ENCODE measurements at regions not wholly inside any gene's neighbourhood (a gene's known extent, or its start where the extent isn't known, plus 50 kb on each side); places are given as distances from the start of the nearest gene placed in this dataset.
"Not testable (repeated sequence)": the region's sequence is repeated elsewhere in the genome, so short reads cannot be mapped to it uniquely, and the experiment has no call there.

GRCh38 chr10:30542001-30542894, 87.3 kb downstream of the LYZL2 start:
- no peaks in the 10 kb centered on the region for H3K9me3 ChIP-seq
- peaks cover 4% of the 10 kb centered on the region for H3K4me1 ChIP-seq (ENCODE audit: insufficient read depth)
- no peaks in the 10 kb centered on the region for H3K36me3 ChIP-seq
- no peaks in the 10 kb centered on the region for H3K27me3 ChIP-seq
- DNase-seq: peak in 3 of 5 donors; percentile 33 to 53 (median 33)
- intact Hi-C loops (cut with DNase I): no loop called here
- no peak overlapping the region for H3K4me3 ChIP-seq
- no peak for TF ChIP-seq EP300 (IDR thresholded peaks at IDR 0.05)
- no peak for TF ChIP-seq POLR2A (IDR thresholded peaks at IDR 0.05)
- TF ChIP-seq, protein P1, sequence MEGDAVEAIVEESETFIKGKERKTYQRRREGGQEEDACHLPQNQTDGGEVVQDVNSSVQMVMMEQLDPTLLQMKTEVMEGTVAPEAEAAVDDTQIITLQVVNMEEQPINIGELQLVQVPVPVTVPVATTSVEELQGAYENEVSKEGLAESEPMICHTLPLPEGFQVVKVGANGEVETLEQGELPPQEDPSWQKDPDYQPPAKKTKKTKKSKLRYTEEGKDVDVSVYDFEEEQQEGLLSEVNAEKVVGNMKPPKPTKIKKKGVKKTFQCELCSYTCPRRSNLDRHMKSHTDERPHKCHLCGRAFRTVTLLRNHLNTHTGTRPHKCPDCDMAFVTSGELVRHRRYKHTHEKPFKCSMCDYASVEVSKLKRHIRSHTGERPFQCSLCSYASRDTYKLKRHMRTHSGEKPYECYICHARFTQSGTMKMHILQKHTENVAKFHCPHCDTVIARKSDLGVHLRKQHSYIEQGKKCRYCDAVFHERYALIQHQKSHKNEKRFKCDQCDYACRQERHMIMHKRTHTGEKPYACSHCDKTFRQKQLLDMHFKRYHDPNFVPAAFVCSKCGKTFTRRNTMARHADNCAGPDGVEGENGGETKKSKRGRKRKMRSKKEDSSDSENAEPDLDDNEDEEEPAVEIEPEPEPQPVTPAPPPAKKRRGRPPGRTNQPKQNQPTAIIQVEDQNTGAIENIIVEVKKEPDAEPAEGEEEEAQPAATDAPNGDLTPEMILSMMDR (IDR thresholded peaks at IDR 0.05): no peak
- H3K27ac ChIP-seq: no peak overlapping the region
- WGBS, 3 donors: 46 to 47% (median 47%) methylated on average over 14 of the region's 14 CpGs

DNA sequence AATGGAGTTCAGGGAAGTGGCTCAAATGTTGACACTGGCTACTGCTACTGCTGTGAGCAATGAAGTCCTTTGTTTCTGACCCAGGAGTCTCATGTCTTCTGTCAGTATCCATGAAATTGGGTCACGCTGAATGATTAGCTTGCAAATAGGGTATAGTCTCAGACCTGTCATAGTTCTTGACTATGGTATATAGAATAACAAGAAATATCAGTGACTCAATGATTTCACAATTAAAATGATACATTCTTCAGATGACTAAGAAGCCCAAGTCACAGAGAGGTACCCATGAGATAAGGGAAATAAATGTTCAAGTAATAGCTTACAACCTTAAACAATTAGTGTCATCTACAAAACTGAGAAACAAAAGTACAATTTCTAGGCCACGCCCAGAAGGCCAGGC, 89.3 kb downstream of the LYZL2 start:
- DNase-seq: no peak
- no peaks in the 10 kb centered on the region for H3K27me3 ChIP-seq
- H3K4me1 ChIP-seq (ENCODE audit: insufficient read depth): peaks cover 4% of the 10 kb centered on the region
- WGBS, 3 donors: 70 to 98% (median 80%) methylated on average over 2 of the region's 2 CpGs
- H3K27ac ChIP-seq: no peak overlapping the region
- intact Hi-C loops (cut with DNase I): no loop called here
- H3K4me3 ChIP-seq: no peak overlapping the region
- H3K9me3 ChIP-seq: no peaks in the 10 kb centered on the region
- H3K36me3 ChIP-seq: no peaks in the 10 kb centered on the region
- TF ChIP-seq POLR2A (IDR thresholded peaks at IDR 0.05): no peak
- TF ChIP-seq, protein P1 (IDR thresholded peaks at IDR 0.05): no peak
- TF ChIP-seq EP300 (IDR thresholded peaks at IDR 0.05): no peak

GRCh38 chr10:30538086-30538485, 91.5 kb downstream of the LYZL2 start:
- intact Hi-C loops (cut with DNase I): loop anchor here in 3 of 4 donors (5.0 to 10.0 kb wide), 4 partner anchors 57 to 143 kb away; no protein-coding TSS in a partner anchor

DNA sequence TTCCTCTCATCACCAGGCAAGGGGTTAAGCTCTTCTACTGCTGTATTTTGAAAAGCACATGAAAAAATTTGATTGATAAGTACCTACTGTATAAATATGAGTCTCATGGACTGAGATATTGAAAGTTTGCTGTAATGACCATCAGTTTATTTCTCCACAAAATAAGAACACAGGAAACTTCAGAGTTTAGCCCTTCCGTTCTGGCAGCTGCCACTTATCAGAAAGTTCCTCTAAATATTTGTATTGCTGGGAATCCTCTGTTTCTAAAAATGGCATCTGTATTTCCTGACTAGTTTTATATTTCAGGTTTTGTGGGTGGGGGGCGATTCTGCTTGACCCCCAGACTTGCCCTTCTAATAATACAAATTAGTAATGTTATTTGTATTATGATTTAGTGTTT, 92.0 kb downstream of the LYZL2 start:
- Histone ChIP-seq H3K36me3 (no peaks in the 10 kb centered on the region), H3K27ac (no peak overlapping the region), H3K27me3 (no peaks in the 10 kb centered on the region), H3K9me3 (no peaks in the 10 kb centered on the region), H3K4me1 (ENCODE audit: insufficient read depth) (peaks cover 6% of the 10 kb centered on the region), H3K4me3 (no peak overlapping the region)
- 2 to 19% (median 14%) methylated on average over 2 of the region's 2 CpGs for WGBS, 3 donors
- intact Hi-C loops (cut with DNase I): loop anchor here in 3 of 4 donors (5.0 to 10.0 kb wide), 4 partner anchors 57 to 143 kb away; no protein-coding TSS in a partner anchor
- no peak for TF ChIP-seq POLR2A (IDR thresholded peaks at IDR 0.05)
- TF ChIP-seq EP300 (IDR thresholded peaks at IDR 0.05): no peak
- TF ChIP-seq, protein P1 (IDR thresholded peaks at IDR 0.05): no peak
- DNase-seq: no peak

More at GRCh38 chr10:30538086-30538485, 91.5 kb downstream of the LYZL2 start:
- TF ChIP-seq POLR2A (IDR thresholded peaks at IDR 0.05) (no peak), EP300 (IDR thresholded peaks at IDR 0.05) (no peak)
- TF ChIP-seq, protein P1 (IDR thresholded peaks at IDR 0.05): no peak
- Histone ChIP-seq H3K36me3 (no peaks in the 10 kb centered on the region), H3K4me3 (no peak overlapping the region), H3K27me3 (no peaks in the 10 kb centered on the region), H3K4me1 (ENCODE audit: insufficient read depth) (peaks cover 6% of the 10 kb centered on the region), H3K27ac (no peak overlapping the region), H3K9me3 (no peaks in the 10 kb centered on the region)
- WGBS, 3 donors: 27 to 42% (median 33%) methylated on average over 4 of the region's 4 CpGs
- no peak for DNase-seq

DNA sequence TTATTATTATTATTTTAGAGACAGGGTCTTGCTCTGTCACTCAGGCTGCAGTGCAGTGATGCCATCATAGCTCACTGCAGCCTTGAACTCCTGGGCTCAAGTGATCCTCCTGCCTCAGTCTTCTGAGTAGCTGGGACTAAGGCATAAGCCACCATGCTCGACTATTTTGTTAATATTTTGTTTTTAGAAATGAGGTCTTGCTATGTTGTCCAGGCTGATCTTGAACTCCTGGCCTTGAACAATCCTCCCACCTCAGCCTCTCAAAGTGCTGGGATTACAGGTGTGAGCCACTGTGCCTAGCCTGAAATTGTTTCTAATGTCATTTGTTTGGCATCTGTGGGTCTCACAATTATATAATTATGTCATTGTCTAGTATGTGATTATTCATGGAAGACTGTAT, 92.4 kb downstream of the LYZL2 start:
- not testable (repeated sequence) for H3K9me3 ChIP-seq; H3K27me3 ChIP-seq; H3K36me3 ChIP-seq; H3K4me1 ChIP-seq (ENCODE audit: insufficient read depth); H3K27ac ChIP-seq; DNase-seq; H3K4me3 ChIP-seq
- intact Hi-C loops (cut with DNase I): loop anchor here in 3 of 4 donors (5.0 to 10.0 kb wide), 4 partner anchors 58 to 142 kb away; no protein-coding TSS in a partner anchor
- 11 to 45% (median 11%) methylated on average over 1 of the region's 1 CpG for WGBS, 3 donors

Measured in ovary (tissue), 7 donors.